H1 (cell line): ENCODE measurements at regions not wholly inside any gene's neighbourhood (a gene's known extent, or its start where the extent isn't known, plus 50 kb on each side); places are given as distances from the start of the nearest gene placed in this dataset.

Experiments used
- CTCF ChIA-PET: fragments of 300-600 bp; sonication (Branson Sonifier 250); formaldehyde crosslinking; loops from one replicate; lab custom pipeline; 2021; ENCODE audit not compliant: partially characterized antibody; lab: Charles Lee
- POLR2A ChIA-PET: fragments of 300-600 bp; sonication (Branson Sonifier 250); formaldehyde crosslinking; loops from one replicate; lab custom pipeline; 2021; ENCODE audit warnings: inconsistent platforms; ENCODE audit not compliant: partially characterized antibody; lab: Charles Lee
- DNase-seq, 2 experiments: peaks; one replicate each; pipeline versions ENCODE4 v3.0.0 to v3.0.0-alpha.2; 2010 to 2022; ENCODE audit warnings: low spot score in 2 of 2, low read depth in 1 of 2, mixed read lengths in 1 of 2
- FAIRE-seq: peaks from 2 replicates; lab custom pipeline; 2011; peaks lifted over from hg19 to GRCh38; lab: Jason Lieb, UNC
- H2AFZ ChIP-seq: 2 replicates; pipeline ENCODE4 v1.8.1; 2012; ENCODE audit warnings: low read length, inconsistent platforms
- H2AK5ac ChIP-seq: 2 replicates; pipeline ENCODE4 v1.6.1; 2013; ENCODE audit warnings: low read depth, low read length
- H2BK120ac ChIP-seq: replicated peaks from 2 replicates; pipeline ENCODE3; 2013; ENCODE audit warnings: low read depth, low read length, inconsistent platforms
- H2BK12ac ChIP-seq: 2 replicates; pipeline ENCODE4 v1.6.1; 2013; ENCODE audit warnings: low read depth, low read length
- H2BK15ac ChIP-seq: 2 replicates; pipeline ENCODE4 v1.6.1; 2013; ENCODE audit warnings: low read length
- H2BK20ac ChIP-seq: 2 replicates; pipeline ENCODE4 v1.6.1; 2013; ENCODE audit warnings: low read length
- H2BK5ac ChIP-seq: 2 replicates; pipeline ENCODE4 v1.6.1; 2013; ENCODE audit warnings: low read depth, low read length
- H3K14ac ChIP-seq: 2 replicates; pipeline ENCODE4 v1.6.1; 2013; ENCODE audit warnings: inconsistent platforms; ENCODE audit not compliant: insufficient read length
- H3K18ac ChIP-seq: 2 replicates; pipeline ENCODE4 v1.6.1; 2013; ENCODE audit warnings: low read length; ENCODE audit errors: extremely low read depth
- H3K23ac ChIP-seq: 2 replicates; pipeline ENCODE4 v1.6.1; 2013; ENCODE audit warnings: inconsistent platforms; ENCODE audit not compliant: insufficient read length
- H3K23me2 ChIP-seq: 2 replicates; pipeline ENCODE4 v1.6.1; 2013; ENCODE audit warnings: low read depth, low read length
- H3K27ac ChIP-seq: 2 replicates; pipeline ENCODE4 v1.6.1; 2011; ENCODE audit warnings: low read depth, low read length, inconsistent platforms
- H3K27me3 ChIP-seq, 4 experiments: replicated peaks in 1 of 4; 1 replicate in 1 of 4; 2 replicates in 3 of 4; pipeline versions ENCODE4 v1.6.1 to v1.8.1; 2011 to 2013; ENCODE audit warnings: low read length in 3 of 4, mild to moderate bottlenecking in 3 of 4, inconsistent platforms in 2 of 4, mixed read lengths in 2 of 4, moderate library complexity in 1 of 4; ENCODE audit not compliant: control insufficient read depth in 3 of 4, insufficient read depth in 3 of 4; ENCODE audit errors: extremely low read depth in 1 of 4
- H3K36me3 ChIP-seq, 4 experiments: 2 replicates each; pipeline versions ENCODE4 v1.6.1 to v1.8.1; 2011 to 2013; ENCODE audit warnings: mild to moderate bottlenecking in 4 of 4, low read length in 3 of 4, moderate library complexity in 2 of 4, control low read depth in 1 of 4, inconsistent platforms in 1 of 4; ENCODE audit not compliant: insufficient read depth in 4 of 4, control insufficient read depth in 2 of 4
- H3K4ac ChIP-seq: replicated peaks from 2 replicates; pipeline ENCODE3; 2013; ENCODE audit warnings: low read length, low read depth, mixed read lengths, inconsistent platforms; ENCODE audit not compliant: insufficient read length
- H3K4me1 ChIP-seq, 4 experiments: replicated peaks in 1 of 4; 1 replicate in 1 of 4; 2 replicates in 3 of 4; pipeline versions ENCODE4 v1.6.1 to v1.8.1; 2011 to 2013; ENCODE audit warnings: low read length in 3 of 4, inconsistent platforms in 2 of 4, mixed read lengths in 1 of 4; ENCODE audit not compliant: insufficient read depth in 4 of 4, control insufficient read depth in 3 of 4
- H3K4me2 ChIP-seq, 2 experiments: 2 replicates each; pipeline versions ENCODE4 v1.6.1 to v1.8.1; 2011 to 2013; ENCODE audit warnings: low read depth in 2 of 2, low read length in 2 of 2, control low read depth in 1 of 2, inconsistent platforms in 1 of 2, mild to moderate bottlenecking in 1 of 2; ENCODE audit not compliant: insufficient read depth in 1 of 2
- H3K4me3 ChIP-seq, 4 experiments: fragments of 200-600, 300-600 bp in 1 of 4; sonication (generic), shearing (Covaris generic), sonication (Bioruptor Twin) in 1 of 4; 2 replicates each; pipeline versions ENCODE4 v1.5.1 to v1.8.1; 2011 to 2016; ENCODE audit warnings: low read length in 4 of 4, low read depth in 3 of 4, control low read depth in 2 of 4, inconsistent platforms in 2 of 4, mild to moderate bottlenecking in 2 of 4, mixed read lengths in 1 of 4, moderate library complexity in 1 of 4; ENCODE audit not compliant: insufficient read depth in 2 of 4; ENCODE audit errors: extremely low read depth in 1 of 4
- H3K56ac ChIP-seq: replicated peaks from 2 replicates; pipeline ENCODE3; 2013; ENCODE audit warnings: low read depth, mild to moderate bottlenecking, mixed read lengths, low read length, inconsistent platforms; ENCODE audit not compliant: insufficient read length
- H3K79me1 ChIP-seq: 2 replicates; pipeline ENCODE4 v1.6.1; 2013; ENCODE audit warnings: low read depth, low read length, control low read depth
- H3K79me2 ChIP-seq, 2 experiments: 2 replicates each; pipeline versions ENCODE4 v1.6.1 to v1.8.1; 2012 to 2013; ENCODE audit warnings: low read length in 2 of 2, mild to moderate bottlenecking in 2 of 2, inconsistent platforms in 1 of 2; ENCODE audit not compliant: insufficient read depth in 2 of 2, control insufficient read depth in 1 of 2
- H3K9ac ChIP-seq, 4 experiments: replicated peaks in 1 of 4; 1 replicate in 1 of 4; 2 replicates in 3 of 4; pipeline versions ENCODE4 v1.6.1 to v1.8.1; 2011 to 2013; ENCODE audit warnings: low read depth in 3 of 4, low read length in 3 of 4, control low read depth in 2 of 4, mild to moderate bottlenecking in 2 of 4, moderate library complexity in 2 of 4, inconsistent platforms in 1 of 4; ENCODE audit errors: extremely low read depth in 1 of 4
- H3K9me3 ChIP-seq, 2 experiments: 2 replicates each; pipeline versions ENCODE4 v1.6.1 to v1.8.1; 2012 to 2013; ENCODE audit warnings: mild to moderate bottlenecking in 2 of 2, moderate library complexity in 2 of 2, control low read depth in 1 of 2, inconsistent platforms in 1 of 2, low read depth in 1 of 2, low read length in 1 of 2, mixed read lengths in 1 of 2; ENCODE audit not compliant: insufficient read depth in 2 of 2
- H4K20me1 ChIP-seq, 2 experiments: replicated peaks in 1 of 2; 2 replicates each; pipeline versions ENCODE3 to v1.8.1; 2011 to 2013; ENCODE audit warnings: inconsistent platforms in 2 of 2, low read length in 2 of 2, mild to moderate bottlenecking in 1 of 2; ENCODE audit not compliant: insufficient read depth in 2 of 2, control insufficient read depth in 1 of 2
- H4K5ac ChIP-seq: 2 replicates; pipeline ENCODE4 v1.6.1; 2013; ENCODE audit warnings: low read length, low read depth, mixed read lengths, inconsistent platforms; ENCODE audit not compliant: insufficient read length
- H4K8ac ChIP-seq: 2 replicates; pipeline ENCODE4 v1.8.0; 2013; ENCODE audit warnings: mild to moderate bottlenecking, moderate library complexity, low read length, inconsistent platforms; ENCODE audit not compliant: insufficient read depth; ENCODE audit errors: extremely low read depth
- H4K91ac ChIP-seq: replicated peaks from 2 replicates; pipeline ENCODE3; 2013; ENCODE audit warnings: low read length, mixed read lengths, inconsistent platforms; ENCODE audit not compliant: insufficient read length
- BRCA1 ChIP-seq: IDR thresholded peaks from 2 replicates; pipeline ENCODE4 v1.6.1; 2012; ENCODE audit warnings: low read depth, low read length, improper control_type of control experiment
- CHD2 ChIP-seq: IDR thresholded peaks from 2 replicates; pipeline ENCODE4 v1.6.1; 2012; ENCODE audit warnings: low read length, improper control_type of control experiment
- EGR1 ChIP-seq: IDR thresholded peaks from 2 replicates; pipeline ENCODE4 v1.6.1; 2011; ENCODE audit warnings: low read depth, low read length, borderline replicate concordance
- KDM4A ChIP-seq: IDR thresholded peaks from one replicate; pipeline ENCODE4 v1.7.1; 2012; ENCODE audit warnings: low read depth, mild to moderate bottlenecking, moderate library complexity, low read length, inconsistent platforms; ENCODE audit not compliant: severe bottlenecking
- MAFK ChIP-seq: IDR thresholded peaks from 2 replicates; pipeline ENCODE4 v1.6.1; 2012; ENCODE audit warnings: low read depth, mild to moderate bottlenecking, improper control_type of control experiment, low read length
- SIRT6 ChIP-seq: IDR thresholded peaks from one replicate; pipeline ENCODE4 v1.7.1; 2012; ENCODE audit warnings: low read length, inconsistent platforms
- SP4 ChIP-seq: IDR thresholded peaks from 2 replicates; pipeline ENCODE4 v1.6.1; 2012; ENCODE audit warnings: low read length, inconsistent platforms
- TAF7 ChIP-seq: optimal IDR thresholded peaks from 2 replicates; pipeline ENCODE3; 2011; ENCODE audit warnings: low read depth, mild to moderate bottlenecking, inconsistent platforms, low read length, moderate library complexity, borderline replicate concordance
- TBP ChIP-seq: IDR thresholded peaks from 2 replicates; pipeline ENCODE4 v1.6.1; 2011; ENCODE audit warnings: low read depth, low read length, improper control_type of control experiment
- TF ChIP-seq, protein P1 (sequence below), 3 experiments: IDR thresholded peaks; 1 replicate in 2 of 3; 2 replicates in 1 of 3; pipeline versions ENCODE4 v1.5.1 to v1.6.1; 2011; ENCODE audit warnings: low read length in 3 of 3, mild to moderate bottlenecking in 3 of 3, inconsistent platforms in 2 of 3, low read depth in 1 of 3, moderate library complexity in 1 of 3; ENCODE audit not compliant: insufficient read depth in 1 of 3; ENCODE audit errors: control extremely low read depth in 1 of 3
- TF ChIP-seq, protein P2 (sequence below): IDR thresholded peaks from 2 replicates; pipeline ENCODE4 v1.6.1; 2012; ENCODE audit warnings: inconsistent platforms
- TF ChIP-seq, protein P3 (sequence below): IDR thresholded peaks from 2 replicates; pipeline ENCODE4 v1.6.1; 2011; ENCODE audit warnings: low read depth, mild to moderate bottlenecking, low read length; ENCODE audit not compliant: insufficient read depth

DNA sequence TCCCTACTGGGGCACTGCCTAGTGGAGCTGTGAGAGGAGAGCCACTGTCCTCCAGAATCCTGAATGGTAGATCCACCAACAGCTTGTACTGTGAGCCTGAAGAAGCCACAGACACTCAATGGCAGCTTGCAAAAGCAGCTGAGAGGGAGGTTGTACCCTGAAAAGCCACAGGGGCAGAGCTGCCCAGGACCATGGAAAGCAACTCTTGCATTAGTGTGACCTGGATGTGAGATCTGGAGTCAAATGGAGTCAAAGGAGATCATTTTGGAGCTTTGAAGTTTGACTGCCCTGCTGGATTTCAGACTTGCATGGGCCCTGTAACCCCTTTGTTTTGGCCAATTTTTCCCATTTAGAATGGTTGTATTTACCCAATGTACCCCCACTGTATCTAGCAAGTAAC is 871.4 kb upstream of the PRMT6 start:
- no peak overlapping the region for H3K14ac ChIP-seq
- no peaks in the 10 kb centered on the region for H4K20me1 ChIP-seq
- H3K27ac ChIP-seq, result no peak overlapping the region
- CTCF ChIA-PET, result interaction anchor here (1.0 to 1.2 kb wide), 2 partner anchors 9 to 10 kb away, joined by 3 to 4 read pairs; no protein-coding TSS in a partner anchor
- no peak overlapping the region for H2BK15ac ChIP-seq
- no peak overlapping the region for H3K4me2 ChIP-seq
- no peak overlapping the region for H2AFZ ChIP-seq
- H3K36me3 ChIP-seq, result no peaks in the 10 kb centered on the region
- no peak overlapping the region for H2BK5ac ChIP-seq
- H3K4me3 ChIP-seq, result no peak overlapping the region
- H2BK12ac ChIP-seq, result no peak overlapping the region
- no peak overlapping the region for H3K9ac ChIP-seq
- H2BK20ac ChIP-seq, result no peak overlapping the region
- no peak overlapping the region for H3K4ac ChIP-seq
- H3K18ac ChIP-seq, result no peak overlapping the region
- no peak overlapping the region for H4K91ac ChIP-seq
- no peaks in the 10 kb centered on the region for H3K27me3 ChIP-seq
- H3K79me1 ChIP-seq, result no peaks in the 10 kb centered on the region
- H2BK120ac ChIP-seq, result no peak overlapping the region
- H3K9me3 ChIP-seq, result no peaks in the 10 kb centered on the region
- H3K23me2 ChIP-seq, result no peaks in the 10 kb centered on the region
- H3K23ac ChIP-seq, result no peak overlapping the region
- H2AK5ac ChIP-seq, result no peak overlapping the region
- DNase-seq (no peak), FAIRE-seq (no peak)
- POLR2A ChIA-PET, result no interaction called here
- H3K4me1 ChIP-seq, result no peaks in the 10 kb centered on the region
- no peak overlapping the region for H3K56ac ChIP-seq
- H4K5ac ChIP-seq, result no peak overlapping the region
- H4K8ac ChIP-seq, result no peak overlapping the region
- H3K79me2 ChIP-seq, result no peaks in the 10 kb centered on the region
- TF ChIP-seq TBP (no peak), EGR1 (no peak), BRCA1 (no peak), SP4 (no peak), CHD2 (no peak), TAF7 (no peak), KDM4A (no peak), SIRT6 (no peak), MAFK (no peak)
- TF ChIP-seq, protein P1, sequence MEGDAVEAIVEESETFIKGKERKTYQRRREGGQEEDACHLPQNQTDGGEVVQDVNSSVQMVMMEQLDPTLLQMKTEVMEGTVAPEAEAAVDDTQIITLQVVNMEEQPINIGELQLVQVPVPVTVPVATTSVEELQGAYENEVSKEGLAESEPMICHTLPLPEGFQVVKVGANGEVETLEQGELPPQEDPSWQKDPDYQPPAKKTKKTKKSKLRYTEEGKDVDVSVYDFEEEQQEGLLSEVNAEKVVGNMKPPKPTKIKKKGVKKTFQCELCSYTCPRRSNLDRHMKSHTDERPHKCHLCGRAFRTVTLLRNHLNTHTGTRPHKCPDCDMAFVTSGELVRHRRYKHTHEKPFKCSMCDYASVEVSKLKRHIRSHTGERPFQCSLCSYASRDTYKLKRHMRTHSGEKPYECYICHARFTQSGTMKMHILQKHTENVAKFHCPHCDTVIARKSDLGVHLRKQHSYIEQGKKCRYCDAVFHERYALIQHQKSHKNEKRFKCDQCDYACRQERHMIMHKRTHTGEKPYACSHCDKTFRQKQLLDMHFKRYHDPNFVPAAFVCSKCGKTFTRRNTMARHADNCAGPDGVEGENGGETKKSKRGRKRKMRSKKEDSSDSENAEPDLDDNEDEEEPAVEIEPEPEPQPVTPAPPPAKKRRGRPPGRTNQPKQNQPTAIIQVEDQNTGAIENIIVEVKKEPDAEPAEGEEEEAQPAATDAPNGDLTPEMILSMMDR (IDR thresholded peaks at IDR 0.05; ENCODE audit: control extremely low read depth in 1 of 3, insufficient read depth in 1 of 3, low read depth in 1 of 3, low read length in 3 of 3), result no peak
- TF ChIP-seq, protein P2, sequence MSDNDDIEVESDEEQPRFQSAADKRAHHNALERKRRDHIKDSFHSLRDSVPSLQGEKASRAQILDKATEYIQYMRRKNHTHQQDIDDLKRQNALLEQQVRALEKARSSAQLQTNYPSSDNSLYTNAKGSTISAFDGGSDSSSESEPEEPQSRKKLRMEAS, result no peak
- TF ChIP-seq, protein P3, sequence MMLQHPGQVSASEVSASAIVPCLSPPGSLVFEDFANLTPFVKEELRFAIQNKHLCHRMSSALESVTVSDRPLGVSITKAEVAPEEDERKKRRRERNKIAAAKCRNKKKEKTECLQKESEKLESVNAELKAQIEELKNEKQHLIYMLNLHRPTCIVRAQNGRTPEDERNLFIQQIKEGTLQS, result no peak
